SKM-1 (cell line): ENCODE measurements at regions not wholly inside any gene's neighbourhood (a gene's known extent, or its start where the extent isn't known, plus 50 kb on each side); places are given as distances from the start of the nearest gene placed in this dataset.

Experiments
- DNase-seq: peaks from one replicate; lab custom pipeline; 2025; ENCODE audit not compliant: unreplicated experiment; lab: John Stamatoyannopoulos, UW

GRCh38 chr12:67579662-67580003 is 68.9 kb upstream of the DYRK2 start:
- no peak for DNase-seq

- DNase-seq: no peak
Measured at GRCh38 chr12:67582238-67582834, 66.2 kb upstream of the DYRK2 start.

- DNase-seq: no peak
Measured at GRCh38 chr12:67582844-67583243, 65.7 kb upstream of the DYRK2 start.

GRCh38 chr12:67586951-67587350 is 61.6 kb upstream of the DYRK2 start:
- DNase-seq: no peak

GRCh38 chr12:67589078-67589477 is 59.5 kb upstream of the DYRK2 start:
- no peak for DNase-seq

GRCh38 chr12:67590149-67590790 is 58.3 kb upstream of the DYRK2 start:
- no peak for DNase-seq

GRCh38 chr12:67592228-67593011 is 56.1 kb upstream of the DYRK2 start:
- no peak for DNase-seq

GRCh38 chr12:67593041-67593440 is 55.5 kb upstream of the DYRK2 start:
- DNase-seq: no peak

GRCh38 chr12:67593461-67594330 is 54.8 kb upstream of the DYRK2 start:
- no peak for DNase-seq

GRCh38 chr12:67594888-67595287 is 53.7 kb upstream of the DYRK2 start:
- no peak for DNase-seq

- no peak for DNase-seq
Measured at GRCh38 chr12:67595365-67595764, 53.2 kb upstream of the DYRK2 start.

- DNase-seq: no peak
Measured at GRCh38 chr12:67598598-67598997, 49.9 kb upstream of the DYRK2 start.
